ENCODE measurements at regions not wholly inside any gene's neighbourhood (a gene's known extent, or its start where the extent isn't known, plus 50 kb on each side); places are given as distances from the start of the nearest gene placed in this dataset.

DNA sequence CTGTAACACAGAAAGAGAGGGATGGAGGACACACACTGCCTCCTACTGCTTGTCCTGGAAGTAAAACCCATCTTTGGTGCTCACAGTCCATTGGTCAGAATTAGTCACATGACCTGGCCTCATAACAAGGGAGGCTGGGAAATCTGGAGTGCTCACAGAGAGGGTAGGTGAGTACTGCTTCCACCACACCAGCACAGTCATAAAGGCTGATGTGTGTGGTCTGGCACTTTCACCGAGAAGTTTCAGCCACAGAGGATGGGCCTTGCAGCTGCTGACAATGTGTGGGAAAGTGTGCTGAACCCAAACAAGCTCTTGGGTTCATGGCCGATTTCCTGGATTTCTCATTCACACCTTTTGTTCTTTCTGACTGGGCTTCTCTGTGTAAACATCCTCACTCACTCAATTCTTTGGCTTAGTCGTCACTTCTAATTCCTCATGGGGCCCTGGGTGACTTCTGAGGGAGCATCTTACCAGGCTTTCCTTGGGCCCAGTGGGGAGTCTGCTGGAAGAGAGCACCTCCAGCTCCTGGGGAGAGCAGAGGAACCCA is 100.7 kb downstream of the ASB7 start:
- CTCF ChIA-PET (ENCODE audit: partially characterized antibody): no interaction called here
- POLR2A ChIA-PET (ENCODE audit: partially characterized antibody): no interaction called here
- intact Hi-C loops (cut with micrococcal nuclease): no loop called here

GRCh38 chr15:100703671-100704070 is 101.3 kb downstream of the ASB7 start:
- Histone ChIP-seq H3K4me3 (ENCODE audit: low read length in 2 of 2) (no peak overlapping the region), H3K36me3 (ENCODE audit: insufficient read depth, low read length) (no peaks in the 10 kb centered on the region), H3K27me3 (ENCODE audit: insufficient read depth, low read length) (no peaks in the 10 kb centered on the region), H3K4me1 (ENCODE audit: insufficient read depth, low read length) (no peaks in the 10 kb centered on the region), H3K27ac (ENCODE audit: low read depth, low read length) (no peak overlapping the region), H3K9me3 (ENCODE audit: control insufficient read depth in 1 of 2, low read length in 2 of 2) (no peaks in the 10 kb centered on the region)
- no peak for DNase-seq
- Mint-ChIP-seq H3K4me1 (peaks cover 0 to 1% (median 0%) of the 10 kb centered on the region in 4 donors), H3K4me3 (no peak overlapping the region), H3K9me3 (peaks cover 0 to 14% (median 6%) of the 10 kb centered on the region in 8 donors), H3K27ac (no peak overlapping the region), H3K36me3 (peaks cover 0 to 4% of the 10 kb centered on the region in 2 donors), H3K27me3 (peaks cover 12 to 14% of the 10 kb centered on the region in 2 donors)
- CTCF ChIA-PET (ENCODE audit: partially characterized antibody): no interaction called here
- POLR2A ChIA-PET (ENCODE audit: partially characterized antibody): no interaction called here
- intact Hi-C loops (cut with micrococcal nuclease): no loop called here

More for the DNA sequence above, 100.7 kb downstream of the ASB7 start:
- H3K36me3 Mint-ChIP-seq: no peaks in the 10 kb centered on the region
- Histone ChIP-seq H3K27ac (ENCODE audit: low read depth, low read length) (no peak overlapping the region), H3K27me3 (ENCODE audit: insufficient read depth, low read length) (no peaks in the 10 kb centered on the region), H3K36me3 (ENCODE audit: insufficient read depth, low read length) (no peaks in the 10 kb centered on the region), H3K4me1 (ENCODE audit: insufficient read depth, low read length) (no peaks in the 10 kb centered on the region), H3K4me3 (ENCODE audit: low read length in 2 of 2) (no peak overlapping the region), H3K9me3 (ENCODE audit: control insufficient read depth in 1 of 2, low read length in 2 of 2) (no peaks in the 10 kb centered on the region)
- H3K9me3 Mint-ChIP-seq: peaks cover 0 to 9% (median 4%) of the 10 kb centered on the region in 8 donors
- no peak overlapping the region for H3K4me3 Mint-ChIP-seq
- peaks cover 0 to 1% (median 0%) of the 10 kb centered on the region in 4 donors for H3K4me1 Mint-ChIP-seq
- DNase-seq: no peak
- H3K27ac Mint-ChIP-seq: no peak overlapping the region
- peaks cover 13 to 16% of the 10 kb centered on the region in 2 donors for H3K27me3 Mint-ChIP-seq

DNA sequence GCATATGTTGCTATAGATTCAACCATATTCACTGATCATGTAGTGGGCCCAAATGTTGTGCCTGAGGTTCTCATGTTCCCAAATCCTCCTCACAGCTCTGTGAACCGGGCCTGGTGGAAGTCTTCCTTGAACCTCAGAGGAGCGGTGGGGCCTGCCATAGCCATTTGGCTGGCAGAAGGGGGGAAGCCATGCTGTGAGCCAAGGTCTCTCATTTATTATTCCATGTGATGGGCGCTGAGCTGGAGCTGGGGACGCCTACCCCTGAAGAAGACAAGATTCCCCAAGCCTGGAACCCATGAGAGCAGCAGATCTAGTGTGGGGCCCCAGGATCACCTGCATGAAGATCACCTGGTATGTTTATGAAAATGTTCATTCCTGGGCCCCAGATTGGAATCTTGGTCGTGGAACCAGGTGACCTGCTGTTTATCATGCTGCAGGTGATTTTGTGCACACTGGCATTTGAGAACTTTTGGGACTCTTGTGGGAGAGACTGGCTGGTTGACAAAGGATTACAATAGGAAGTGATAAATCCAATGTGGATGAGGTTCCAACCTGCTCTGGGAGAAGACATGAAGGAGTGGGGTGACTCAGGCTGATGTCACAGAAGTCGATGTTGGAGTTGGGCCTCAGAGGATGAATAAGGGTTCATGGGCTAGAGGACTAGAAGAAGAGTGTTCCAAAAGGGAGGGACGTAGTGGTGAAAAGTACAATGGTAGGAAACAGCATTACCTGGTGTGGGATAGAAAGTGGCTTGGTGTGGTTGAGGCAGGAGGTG is 102.1 kb downstream of the ASB7 start:
- intact Hi-C loops (cut with micrococcal nuclease): no loop called here
- H3K4me1 Mint-ChIP-seq: peaks cover 0 to 1% (median 0%) of the 10 kb centered on the region in 4 donors

GRCh38 chr15:100705065-100705464 is 102.7 kb downstream of the ASB7 start:
- POLR2A ChIA-PET (ENCODE audit: partially characterized antibody): no interaction called here
- Mint-ChIP-seq H3K4me1 (peaks cover 0 to 1% (median 0%) of the 10 kb centered on the region in 4 donors), H3K9me3 (peaks cover 2 to 20% (median 14%) of the 10 kb centered on the region in 8 donors), H3K27me3 (peaks cover 12 to 14% of the 10 kb centered on the region in 2 donors), H3K36me3 (peaks cover 0 to 5% of the 10 kb centered on the region in 2 donors), H3K27ac (no peak overlapping the region), H3K4me3 (no peak overlapping the region)
- Histone ChIP-seq H3K9me3 (ENCODE audit: control insufficient read depth in 1 of 2, low read length in 2 of 2) (no peaks in the 10 kb centered on the region), H3K36me3 (ENCODE audit: insufficient read depth, low read length) (no peaks in the 10 kb centered on the region), H3K4me3 (ENCODE audit: low read length in 2 of 2) (no peak overlapping the region), H3K27ac (ENCODE audit: low read depth, low read length) (no peak overlapping the region), H3K4me1 (ENCODE audit: insufficient read depth, low read length) (no peaks in the 10 kb centered on the region), H3K27me3 (ENCODE audit: insufficient read depth, low read length) (no peaks in the 10 kb centered on the region)
- intact Hi-C loops (cut with micrococcal nuclease): no loop called here
- DNase-seq: no peak
- CTCF ChIA-PET (ENCODE audit: partially characterized antibody): no interaction called here

More for the DNA sequence above, 102.1 kb downstream of the ASB7 start:
- Histone ChIP-seq H3K4me1 (ENCODE audit: insufficient read depth, low read length) (no peaks in the 10 kb centered on the region), H3K27ac (ENCODE audit: low read depth, low read length) (no peak overlapping the region), H3K9me3 (ENCODE audit: control insufficient read depth in 1 of 2, low read length in 2 of 2) (no peaks in the 10 kb centered on the region), H3K4me3 (ENCODE audit: low read length in 2 of 2) (no peak overlapping the region), H3K27me3 (ENCODE audit: insufficient read depth, low read length) (no peaks in the 10 kb centered on the region), H3K36me3 (ENCODE audit: insufficient read depth, low read length) (no peaks in the 10 kb centered on the region)
- H3K9me3 Mint-ChIP-seq: peaks cover 0 to 20% (median 9%) of the 10 kb centered on the region in 8 donors
- ChIA-PET POLR2A (ENCODE audit: partially characterized antibody) (no interaction called here), CTCF (ENCODE audit: partially characterized antibody) (no interaction called here)
- no peak overlapping the region for H3K27ac Mint-ChIP-seq
- H3K36me3 Mint-ChIP-seq: peaks cover 0 to 5% of the 10 kb centered on the region in 2 donors
- H3K4me3 Mint-ChIP-seq: peak overlapping the region in 1 of 8 donors; percentile 7
- DNase-seq: no peak
- H3K27me3 Mint-ChIP-seq: peaks cover 12 to 14% of the 10 kb centered on the region in 2 donors

- Mint-ChIP-seq H3K4me1 (peaks cover 0 to 1% (median 0%) of the 10 kb centered on the region in 4 donors), H3K27me3 (peaks cover 12 to 14% of the 10 kb centered on the region in 2 donors), H3K36me3 (peaks cover 0 to 5% of the 10 kb centered on the region in 2 donors), H3K4me3 (no peak overlapping the region), H3K27ac (no peak overlapping the region), H3K9me3 (peaks cover 2 to 20% (median 16%) of the 10 kb centered on the region in 8 donors)
- POLR2A ChIA-PET (ENCODE audit: partially characterized antibody): no interaction called here
- Histone ChIP-seq H3K9me3 (ENCODE audit: control insufficient read depth in 1 of 2, low read length in 2 of 2) (no peaks in the 10 kb centered on the region), H3K36me3 (ENCODE audit: insufficient read depth, low read length) (no peaks in the 10 kb centered on the region), H3K4me1 (ENCODE audit: insufficient read depth, low read length) (no peaks in the 10 kb centered on the region), H3K27ac (ENCODE audit: low read depth, low read length) (no peak overlapping the region), H3K4me3 (ENCODE audit: low read length in 2 of 2) (no peak overlapping the region), H3K27me3 (ENCODE audit: insufficient read depth, low read length) (no peaks in the 10 kb centered on the region)
- CTCF ChIA-PET (ENCODE audit: partially characterized antibody): no interaction called here
- no peak for DNase-seq
- intact Hi-C loops (cut with micrococcal nuclease): no loop called here
These were observed 103.5 kb downstream of the ASB7 start for GRCh38 chr15:100705841-100706240.

DNA sequence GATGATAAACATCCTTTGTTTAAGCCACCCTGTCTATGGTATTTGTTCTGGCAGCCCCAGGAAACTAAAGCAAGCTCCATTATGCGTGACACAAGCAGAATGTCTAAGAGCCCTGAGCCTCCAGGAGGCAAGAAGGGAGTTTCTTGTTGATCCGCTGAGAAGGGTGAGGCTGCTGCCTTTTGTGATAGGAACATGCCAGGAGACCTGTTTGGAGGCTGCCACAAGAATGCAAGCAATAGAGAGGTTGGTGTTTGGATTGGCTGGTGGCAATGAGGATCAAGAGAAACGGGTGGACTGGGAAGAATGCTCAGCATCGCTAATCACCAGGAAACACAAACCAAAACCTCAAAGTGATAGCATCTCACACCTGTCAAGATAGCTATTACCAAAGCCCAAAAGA is 104.8 kb downstream of the ASB7 start:
- CTCF ChIA-PET (ENCODE audit: partially characterized antibody): no interaction called here
- Histone ChIP-seq H3K4me3 (ENCODE audit: low read length in 2 of 2) (no peak overlapping the region), H3K4me1 (ENCODE audit: insufficient read depth, low read length) (no peaks in the 10 kb centered on the region), H3K27me3 (ENCODE audit: insufficient read depth, low read length) (no peaks in the 10 kb centered on the region), H3K36me3 (ENCODE audit: insufficient read depth, low read length) (no peaks in the 10 kb centered on the region), H3K9me3 (ENCODE audit: control insufficient read depth in 1 of 2, low read length in 2 of 2) (no peaks in the 10 kb centered on the region), H3K27ac (ENCODE audit: low read depth, low read length) (no peak overlapping the region)
- POLR2A ChIA-PET (ENCODE audit: partially characterized antibody): no interaction called here
- Mint-ChIP-seq H3K9me3 (peaks cover 2 to 20% (median 16%) of the 10 kb centered on the region in 8 donors), H3K36me3 (peaks cover 0 to 5% of the 10 kb centered on the region in 2 donors), H3K27ac (no peak overlapping the region), H3K4me1 (peaks cover 0 to 1% (median 0%) of the 10 kb centered on the region in 4 donors), H3K4me3 (no peak overlapping the region), H3K27me3 (peaks cover 8 to 10% of the 10 kb centered on the region in 2 donors)
- intact Hi-C loops (cut with micrococcal nuclease): no loop called here
- DNase-seq: no peak

GRCh38 chr15:100708916-100709315 is 106.5 kb downstream of the ASB7 start:
- no peak overlapping the region for H3K27ac Mint-ChIP-seq
- ChIA-PET POLR2A (ENCODE audit: partially characterized antibody) (no interaction called here), CTCF (ENCODE audit: partially characterized antibody) (no interaction called here)
- no peaks in the 10 kb centered on the region for H3K4me1 ChIP-seq (ENCODE audit: insufficient read depth, low read length)
- H3K36me3 ChIP-seq (ENCODE audit: insufficient read depth, low read length): no peaks in the 10 kb centered on the region
- H3K27me3 Mint-ChIP-seq: peaks cover 3 to 8% of the 10 kb centered on the region in 2 donors
- no peaks in the 10 kb centered on the region for H3K27me3 ChIP-seq (ENCODE audit: insufficient read depth, low read length)
- no peak overlapping the region for H3K4me3 ChIP-seq (ENCODE audit: low read length in 2 of 2)
- H3K9me3 Mint-ChIP-seq: peaks cover 2 to 20% (median 16%) of the 10 kb centered on the region in 8 donors
- peaks cover 0 to 1% (median 0%) of the 10 kb centered on the region in 4 donors for H3K4me1 Mint-ChIP-seq
- H3K9me3 ChIP-seq (ENCODE audit: control insufficient read depth in 1 of 2, low read length in 2 of 2): no peaks in the 10 kb centered on the region
- peak overlapping the region in 1 of 8 donors; percentile 53 for H3K4me3 Mint-ChIP-seq
- intact Hi-C loops (cut with micrococcal nuclease): no loop called here
- no peak overlapping the region for H3K27ac ChIP-seq (ENCODE audit: low read depth, low read length)
- H3K36me3 Mint-ChIP-seq: peaks cover 0 to 5% of the 10 kb centered on the region in 2 donors
- no peak for DNase-seq

Measured in CD4-positive, alpha-beta memory T cell (primary cell).